SU-DHL-6 (cell line): ENCODE measurements at regions not wholly inside any gene's neighbourhood (a gene's known extent, or its start where the extent isn't known, plus 50 kb on each side); places are given as distances from the start of the nearest gene placed in this dataset.

Source experiments
- H2AFZ ChIP-seq: fragments of 200-600 bp; sonication (generic); 2 replicates; pipeline ENCODE4 v1.6.1; 2014; ENCODE audit warnings: low read depth, mild to moderate bottlenecking, moderate library complexity, mixed read lengths, antibody characterized with exemption, low read length; ENCODE audit not compliant: severe bottlenecking
- H3F3A ChIP-seq: fragments of 200-600 bp; shearing (Covaris generic); 2 replicates; pipeline ENCODE4 v1.6.0; 2016; ENCODE audit warnings: antibody characterized with exemption, mild to moderate bottlenecking; ENCODE audit not compliant: insufficient read depth
- H3K27ac ChIP-seq: fragments of 200-600 bp; sonication (generic); 2 replicates; pipeline ENCODE4 v1.5.1; 2016; ENCODE audit warnings: low read depth, mild to moderate bottlenecking, low read length, moderate library complexity, mixed read lengths
- H3K27me3 ChIP-seq: fragments of 200-600 bp; sonication (generic), shearing (Covaris generic); 2 replicates; pipeline ENCODE4 v1.6.0; 2014; ENCODE audit warnings: mild to moderate bottlenecking, low read length
- H3K36me3 ChIP-seq: fragments of 200-600 bp; sonication (generic); 2 replicates; pipeline ENCODE4 v1.6.1; 2014; ENCODE audit warnings: mild to moderate bottlenecking, low read length, mixed read lengths
- H3K4me2 ChIP-seq: fragments of 300-600, 200-600 bp; shearing (Covaris generic), sonication (generic); 2 replicates; pipeline ENCODE4 v1.6.0; 2014; ENCODE audit warnings: low read length, low read depth, mild to moderate bottlenecking; ENCODE audit not compliant: poor library complexity, severe bottlenecking
- H3K4me3 ChIP-seq: fragments of 200-600 bp; sonication (generic); 2 replicates; pipeline ENCODE4 v1.5.1; 2014; ENCODE audit warnings: antibody characterized with exemption, low read length, mild to moderate bottlenecking, mixed read lengths; ENCODE audit not compliant: insufficient read depth, poor library complexity, severe bottlenecking
- H3K79me2 ChIP-seq: fragments of 200-600 bp; sonication (generic); 2 replicates; pipeline ENCODE4 v1.6.1; 2014; ENCODE audit warnings: mild to moderate bottlenecking, low read length, moderate library complexity; ENCODE audit not compliant: insufficient read depth
- H3K9ac ChIP-seq: fragments of 200-600 bp; sonication (generic); 2 replicates; pipeline ENCODE4 v1.7.0; 2014; ENCODE audit warnings: mild to moderate bottlenecking, low read length
- H3K9me2 ChIP-seq: fragments of 200-600 bp; sonication (generic); replicated peaks from 2 replicates; pipeline ENCODE4 v1.6.1; 2014; ENCODE audit warnings: low read length; ENCODE audit not compliant: insufficient read depth
- H3K9me3 ChIP-seq: fragments of 200-600 bp; sonication (generic); 2 replicates; pipeline ENCODE4 v1.6.1; 2014; ENCODE audit warnings: low read length, mixed read lengths; ENCODE audit not compliant: insufficient read depth
- H4K20me1 ChIP-seq: fragments of 200-600 bp; sonication (generic); 2 replicates; pipeline ENCODE4 v1.6.1; 2014; ENCODE audit warnings: low read depth, mild to moderate bottlenecking, antibody characterized with exemption, low read length, moderate library complexity, mixed read lengths
- CTCF ChIP-seq: fragments of 200-600 bp; sonication (generic); IDR thresholded peaks from one replicate; pipeline ENCODE4 v1.5.1; 2017; ENCODE audit warnings: antibody characterized with exemption, mild to moderate bottlenecking, low read length, moderate library complexity; ENCODE audit not compliant: insufficient read depth, poor library complexity, severe bottlenecking
- EZH2phosphoT487 ChIP-seq: fragments of 200-600 bp; sonication (generic), shearing (Covaris generic); conservative IDR thresholded peaks from 2 replicates; pipeline ENCODE4 v1.6.1; 2018; ENCODE audit warnings: mild to moderate bottlenecking, antibody characterized with exemption, low read length, moderate library complexity, mixed read lengths

- H3K27me3 ChIP-seq = no peaks in the 10 kb centered on the region
Observed at GRCh38 chr2:120858361-120859106, 122.9 kb downstream of the GLI2 start.

GRCh38 chr2:120859128-120859527, 123.5 kb downstream of the GLI2 start:
- H3K9me2 ChIP-seq = no peaks in the 10 kb centered on the region
- no peak overlapping the region for H3K9ac ChIP-seq
- no peaks in the 10 kb centered on the region for H3K9me3 ChIP-seq
- no peaks in the 10 kb centered on the region for H4K20me1 ChIP-seq
- no peaks in the 10 kb centered on the region for H3K79me2 ChIP-seq
- H2AFZ ChIP-seq = no peak overlapping the region
- no peaks in the 10 kb centered on the region for H3K36me3 ChIP-seq
- no peak overlapping the region for H3K4me3 ChIP-seq
- no peaks in the 10 kb centered on the region for H3K27me3 ChIP-seq
- TF ChIP-seq CTCF (no peak), EZH2phosphoT487 (no peak)
- H3K27ac ChIP-seq = no peak overlapping the region
- no peaks in the 10 kb centered on the region for H3F3A ChIP-seq
- H3K4me2 ChIP-seq = no peak overlapping the region

More at GRCh38 chr2:120858361-120859106, 122.9 kb downstream of the GLI2 start:
- Histone ChIP-seq H3K27ac (no peak overlapping the region), H3K4me2 (no peak overlapping the region), H3K4me3 (no peak overlapping the region), H2AFZ (no peak overlapping the region), H3K9me3 (no peaks in the 10 kb centered on the region), H3K79me2 (no peaks in the 10 kb centered on the region), H3K9me2 (no peaks in the 10 kb centered on the region), H3F3A (no peaks in the 10 kb centered on the region), H3K36me3 (no peaks in the 10 kb centered on the region), H3K9ac (no peak overlapping the region), H4K20me1 (no peaks in the 10 kb centered on the region)
- TF ChIP-seq EZH2phosphoT487 = no peak
- no peak for TF ChIP-seq CTCF

GRCh38 chr2:120859814-120860578, 124.3 kb downstream of the GLI2 start:
- no peak overlapping the region for H3K27ac ChIP-seq
- TF ChIP-seq EZH2phosphoT487 (no peak), CTCF (no peak)
- H3K9ac ChIP-seq = no peak overlapping the region
- H3K9me3 ChIP-seq = no peaks in the 10 kb centered on the region
- no peaks in the 10 kb centered on the region for H3K36me3 ChIP-seq
- H2AFZ ChIP-seq = no peak overlapping the region
- no peak overlapping the region for H3K4me2 ChIP-seq
- H3K27me3 ChIP-seq = no peaks in the 10 kb centered on the region
- H3K9me2 ChIP-seq = no peaks in the 10 kb centered on the region
- no peak overlapping the region for H3K4me3 ChIP-seq
- no peaks in the 10 kb centered on the region for H4K20me1 ChIP-seq
- H3F3A ChIP-seq = no peaks in the 10 kb centered on the region
- no peaks in the 10 kb centered on the region for H3K79me2 ChIP-seq
